Suprapubic skin (tissue), 3 donors: ENCODE measurements at regions not wholly inside any gene's neighbourhood (a gene's known extent, or its start where the extent isn't known, plus 50 kb on each side); places are given as distances from the start of the nearest gene placed in this dataset.

Experiments used
- EP300 ChIP-seq: sonication (generic); formaldehyde crosslinking; IDR thresholded peaks from one replicate; pipeline ENCODE4 v1.6.1; 2017; ENCODE audit warnings: antibody characterized with exemption
- TF ChIP-seq, protein P1 (sequence below), 2 donors: fragments of 200-600 bp in 1 of 2; fragments of 450-650 bp in 1 of 2; sonication (generic) in 1 of 2; IDR thresholded peaks; one replicate each; pipeline ENCODE4 v1.5.1; 2016 to 2019; ENCODE audit warnings: antibody characterized with exemption in 2 of 2, mild to moderate bottlenecking in 1 of 2, moderate library complexity in 1 of 2

DNA sequence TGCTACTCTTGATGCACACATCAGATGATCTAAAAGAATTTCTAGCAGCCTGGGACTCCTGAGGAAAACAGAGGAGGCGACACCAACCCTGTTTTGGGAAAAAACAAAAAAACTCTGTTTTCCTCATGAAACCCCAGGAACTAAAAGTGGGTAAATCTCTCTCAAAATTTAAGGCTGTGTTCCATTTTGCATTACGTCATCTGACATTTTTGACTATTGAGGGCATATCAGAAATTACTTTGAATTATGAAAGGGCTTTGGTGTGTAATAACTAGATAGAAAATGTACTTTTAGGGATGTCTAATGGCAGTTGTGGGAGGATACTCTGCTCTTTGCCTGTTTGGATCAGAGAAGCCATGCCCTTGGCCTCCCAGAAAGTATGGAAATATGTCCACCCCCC lies 963.0 kb downstream of the CNTNAP5 start:
- TF ChIP-seq EP300, result no peak
- TF ChIP-seq, protein P1, sequence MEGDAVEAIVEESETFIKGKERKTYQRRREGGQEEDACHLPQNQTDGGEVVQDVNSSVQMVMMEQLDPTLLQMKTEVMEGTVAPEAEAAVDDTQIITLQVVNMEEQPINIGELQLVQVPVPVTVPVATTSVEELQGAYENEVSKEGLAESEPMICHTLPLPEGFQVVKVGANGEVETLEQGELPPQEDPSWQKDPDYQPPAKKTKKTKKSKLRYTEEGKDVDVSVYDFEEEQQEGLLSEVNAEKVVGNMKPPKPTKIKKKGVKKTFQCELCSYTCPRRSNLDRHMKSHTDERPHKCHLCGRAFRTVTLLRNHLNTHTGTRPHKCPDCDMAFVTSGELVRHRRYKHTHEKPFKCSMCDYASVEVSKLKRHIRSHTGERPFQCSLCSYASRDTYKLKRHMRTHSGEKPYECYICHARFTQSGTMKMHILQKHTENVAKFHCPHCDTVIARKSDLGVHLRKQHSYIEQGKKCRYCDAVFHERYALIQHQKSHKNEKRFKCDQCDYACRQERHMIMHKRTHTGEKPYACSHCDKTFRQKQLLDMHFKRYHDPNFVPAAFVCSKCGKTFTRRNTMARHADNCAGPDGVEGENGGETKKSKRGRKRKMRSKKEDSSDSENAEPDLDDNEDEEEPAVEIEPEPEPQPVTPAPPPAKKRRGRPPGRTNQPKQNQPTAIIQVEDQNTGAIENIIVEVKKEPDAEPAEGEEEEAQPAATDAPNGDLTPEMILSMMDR (IDR thresholded peaks at IDR 0.05), result no peak
